CD14-positive monocyte (primary cell): ENCODE measurements at regions not wholly inside any gene's neighbourhood (a gene's known extent, or its start where the extent isn't known, plus 50 kb on each side); places are given as distances from the start of the nearest gene placed in this dataset.

Experiments used
- DNase-seq, 3 donors: peaks; one replicate each; pipeline ENCODE4 v3.0.0-alpha.2; 2011 to 2022
- H2AFZ ChIP-seq: 2 replicates; pipeline ENCODE4 v1.6.0; 2012; ENCODE audit warnings: mild to moderate bottlenecking, low read depth, low read length, inconsistent platforms; ENCODE audit not compliant: insufficient read depth, poor library complexity, severe bottlenecking
- H3K27ac ChIP-seq, 2 donors: 1 replicate in 1 of 2; 2 replicates in 1 of 2; pipeline ENCODE4 v1.5.1; 2012 to 2013; ENCODE audit warnings: low read length in 2 of 2, control low read depth in 1 of 2, inconsistent platforms in 1 of 2, low read depth in 1 of 2, mild to moderate bottlenecking in 1 of 2
- H3K27me3 ChIP-seq, 2 donors: one replicate each; pipeline versions ENCODE4 v1.6.0 to v1.6.1; 2011 to 2013; ENCODE audit warnings: low read length in 2 of 2; ENCODE audit not compliant: control insufficient read depth in 2 of 2, insufficient read depth in 2 of 2
- H3K36me3 ChIP-seq, 2 donors: replicated peaks in 1 of 2; 1 replicate in 1 of 2; 2 replicates in 1 of 2; pipeline versions ENCODE4 v1.5.1 to v1.6.1; 2012 to 2013; ENCODE audit warnings: low read length in 2 of 2, control low read depth in 1 of 2, inconsistent platforms in 1 of 2, mild to moderate bottlenecking in 1 of 2; ENCODE audit not compliant: insufficient read depth in 2 of 2, control insufficient read depth in 1 of 2
- H3K4me1 ChIP-seq, 2 donors: 1 replicate in 1 of 2; 2 replicates in 1 of 2; pipeline versions ENCODE4 v1.5.1 to v1.6.1; 2012 to 2013; ENCODE audit warnings: low read length in 2 of 2, control low read depth in 1 of 2, inconsistent platforms in 1 of 2, mild to moderate bottlenecking in 1 of 2, moderate library complexity in 1 of 2; ENCODE audit not compliant: insufficient read depth in 2 of 2, control insufficient read depth in 1 of 2
- H3K4me2 ChIP-seq: replicated peaks from 2 replicates; pipeline ENCODE3; 2012; ENCODE audit warnings: low read length, moderate library complexity, mild to moderate bottlenecking; ENCODE audit not compliant: poor library complexity, severe bottlenecking; ENCODE audit errors: extremely low read depth
- H3K4me3 ChIP-seq, 3 experiments: fragments of 200-600 bp in 1 of 3; sonication (generic) in 1 of 3; replicated peaks in 1 of 3; 1 replicate in 2 of 3; 2 replicates in 1 of 3; pipeline ENCODE4 v1.5.1; 2011 to 2013; ENCODE audit warnings: low read length in 3 of 3, mild to moderate bottlenecking in 3 of 3, control low read depth in 2 of 3, low read depth in 2 of 3, inconsistent platforms in 1 of 3, moderate library complexity in 1 of 3
- H3K79me2 ChIP-seq: 2 replicates; pipeline ENCODE4 v1.6.0; 2012; ENCODE audit warnings: mild to moderate bottlenecking, control low read depth, inconsistent platforms, low read length, moderate library complexity; ENCODE audit not compliant: insufficient read depth
- H3K9ac ChIP-seq: 2 replicates; pipeline ENCODE4 v1.6.0; 2017; ENCODE audit warnings: low read length, mild to moderate bottlenecking; ENCODE audit not compliant: insufficient read depth, poor library complexity, severe bottlenecking
- H3K9me3 ChIP-seq, 2 donors: replicated peaks in 1 of 2; 1 replicate in 1 of 2; 2 replicates in 1 of 2; pipeline versions ENCODE4 v1.5.1 to v1.6.1; 2012 to 2013; ENCODE audit warnings: low read length in 2 of 2, control low read depth in 1 of 2; ENCODE audit not compliant: control insufficient read depth in 1 of 2, insufficient read depth in 1 of 2
- H4K20me1 ChIP-seq: 2 replicates; pipeline ENCODE4 v1.6.0; 2012; ENCODE audit warnings: mild to moderate bottlenecking, low read length, control low read depth, moderate library complexity; ENCODE audit not compliant: insufficient read depth
- H3K27ac Mint-ChIP-seq, 7 donors: one replicate each; pipeline ENCODE4 v1.8.0; 2020; ENCODE audit warnings: mild to moderate bottlenecking in 7 of 7, mixed read lengths in 7 of 7, moderate library complexity in 6 of 7, inconsistent platforms in 2 of 7
- H3K27me3 Mint-ChIP-seq, 3 donors: one replicate each; pipeline ENCODE4 v1.8.0; 2021 to 2022; ENCODE audit warnings: low read depth in 3 of 3, mild to moderate bottlenecking in 3 of 3, mixed read lengths in 3 of 3, moderate library complexity in 3 of 3, inconsistent platforms in 1 of 3
- H3K36me3 Mint-ChIP-seq, 2 donors: one replicate each; pipeline ENCODE4 v1.8.0; 2020; ENCODE audit warnings: mixed read lengths in 2 of 2, inconsistent platforms in 1 of 2, mild to moderate bottlenecking in 1 of 2
- H3K4me1 Mint-ChIP-seq: one replicate; pipeline ENCODE4 v1.8.0; 2020; ENCODE audit warnings: mild to moderate bottlenecking, mixed read lengths
- H3K4me3 Mint-ChIP-seq, 2 donors: one replicate each; pipeline ENCODE4 v1.8.0; 2020; ENCODE audit warnings: mild to moderate bottlenecking in 2 of 2, mixed read lengths in 2 of 2, moderate library complexity in 1 of 2
- H3K9me3 Mint-ChIP-seq, 7 donors: one replicate each; pipeline ENCODE4 v1.8.0; 2020 to 2022; ENCODE audit warnings: mixed read lengths in 7 of 7, mild to moderate bottlenecking in 6 of 7, moderate library complexity in 6 of 7, inconsistent platforms in 2 of 7
- WGBS: methylation state at CpG from one replicate; pipeline ENCODE4 v1.1.5; 2013; ENCODE audit warnings: missing lambda C conversion rate; ENCODE audit not compliant: insufficient coverage; 5-methylcytosine and 5-hydroxymethylcytosine counted together
- intact Hi-C, 2 donors: fragments of 100-400 bp; cut with micrococcal nuclease; formaldehyde crosslinking; loops; one replicate each; pipeline versions ENCODE4 v1.15.0 to v1.15.1; 2023
- TF ChIP-seq, protein P1 (sequence below): fragments of 200-600 bp; IDR thresholded peaks from one replicate; pipeline ENCODE4 v1.8.0; 2022; ENCODE audit warnings: antibody characterized with exemption, mild to moderate bottlenecking

DNA sequence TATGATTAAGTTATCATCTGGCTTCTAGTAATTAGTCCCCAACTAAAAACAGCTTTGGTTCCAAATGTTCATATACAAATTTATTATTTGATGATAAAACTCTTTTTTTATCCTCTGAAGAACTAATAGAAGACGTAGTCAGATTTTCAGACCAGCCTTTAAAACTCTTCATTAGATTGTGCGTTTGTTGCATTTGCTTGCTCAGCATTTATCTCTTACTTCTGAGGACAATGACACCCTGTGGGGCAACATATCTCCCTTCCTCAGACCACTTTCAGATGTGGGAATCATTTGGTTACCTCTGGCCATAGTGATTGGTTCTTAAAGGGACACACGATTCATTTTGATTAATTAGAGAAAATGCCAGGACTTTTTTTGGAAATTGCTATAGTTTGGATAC is 481.8 kb downstream of the HAO1 start:
- Histone ChIP-seq H4K20me1 (no peaks in the 10 kb centered on the region), H3K27me3 (no peaks in the 10 kb centered on the region), H3K27ac (no peak overlapping the region), H3K9ac (no peak overlapping the region), H3K4me1 (no peaks in the 10 kb centered on the region), H3K9me3 (no peaks in the 10 kb centered on the region), H2AFZ (no peak overlapping the region), H3K79me2 (no peaks in the 10 kb centered on the region), H3K4me2 (no peak overlapping the region), H3K36me3 (no peaks in the 10 kb centered on the region), H3K4me3 (no peak overlapping the region)
- no peaks in the 10 kb centered on the region for H3K4me1 Mint-ChIP-seq
- intact Hi-C loops: no loop called here
- no peak for DNase-seq
- no peaks in the 10 kb centered on the region for H3K9me3 Mint-ChIP-seq
- H3K36me3 Mint-ChIP-seq: no peaks in the 10 kb centered on the region
- H3K27ac Mint-ChIP-seq: no peak overlapping the region
- H3K4me3 Mint-ChIP-seq: no peak overlapping the region
- no peaks in the 10 kb centered on the region for H3K27me3 Mint-ChIP-seq
- WGBS: 89% methylated on average over 3 of the region's 3 CpGs
- TF ChIP-seq, protein P1, sequence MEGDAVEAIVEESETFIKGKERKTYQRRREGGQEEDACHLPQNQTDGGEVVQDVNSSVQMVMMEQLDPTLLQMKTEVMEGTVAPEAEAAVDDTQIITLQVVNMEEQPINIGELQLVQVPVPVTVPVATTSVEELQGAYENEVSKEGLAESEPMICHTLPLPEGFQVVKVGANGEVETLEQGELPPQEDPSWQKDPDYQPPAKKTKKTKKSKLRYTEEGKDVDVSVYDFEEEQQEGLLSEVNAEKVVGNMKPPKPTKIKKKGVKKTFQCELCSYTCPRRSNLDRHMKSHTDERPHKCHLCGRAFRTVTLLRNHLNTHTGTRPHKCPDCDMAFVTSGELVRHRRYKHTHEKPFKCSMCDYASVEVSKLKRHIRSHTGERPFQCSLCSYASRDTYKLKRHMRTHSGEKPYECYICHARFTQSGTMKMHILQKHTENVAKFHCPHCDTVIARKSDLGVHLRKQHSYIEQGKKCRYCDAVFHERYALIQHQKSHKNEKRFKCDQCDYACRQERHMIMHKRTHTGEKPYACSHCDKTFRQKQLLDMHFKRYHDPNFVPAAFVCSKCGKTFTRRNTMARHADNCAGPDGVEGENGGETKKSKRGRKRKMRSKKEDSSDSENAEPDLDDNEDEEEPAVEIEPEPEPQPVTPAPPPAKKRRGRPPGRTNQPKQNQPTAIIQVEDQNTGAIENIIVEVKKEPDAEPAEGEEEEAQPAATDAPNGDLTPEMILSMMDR: no peak

DNA sequence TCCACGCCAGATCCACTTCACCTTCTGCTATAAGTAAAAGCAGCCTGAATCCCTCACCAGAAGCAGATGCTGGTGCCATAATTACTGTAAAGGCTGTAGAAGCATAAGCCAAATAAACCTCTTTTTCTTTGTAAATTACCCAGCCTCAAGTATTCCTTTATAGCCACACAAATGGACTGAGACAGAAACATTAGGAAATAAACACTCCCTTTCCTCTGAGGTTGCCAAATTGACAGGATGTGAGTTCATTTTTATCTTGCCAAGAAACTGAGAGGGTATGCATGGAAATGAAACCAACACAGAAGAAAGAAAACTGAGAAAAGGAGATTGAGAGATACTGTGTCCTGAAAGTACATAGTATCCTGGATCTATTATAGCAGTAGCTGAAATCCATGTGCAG is 481.2 kb downstream of the HAO1 start:
- no peak overlapping the region for H2AFZ ChIP-seq
- intact Hi-C loops: no loop called here

More for the DNA sequence above, 481.2 kb downstream of the HAO1 start:
- no peaks in the 10 kb centered on the region for H3K27me3 ChIP-seq
- WGBS: no CpG with 5 or more reads among the region's 1 CpG
- no peak overlapping the region for H3K9ac ChIP-seq
- H3K27ac ChIP-seq: no peak overlapping the region
- H4K20me1 ChIP-seq: no peaks in the 10 kb centered on the region
- H3K4me3 Mint-ChIP-seq: no peak overlapping the region
- no peak overlapping the region for H3K4me2 ChIP-seq
- H3K36me3 ChIP-seq: no peaks in the 10 kb centered on the region
- DNase-seq: no peak
- H3K4me1 ChIP-seq: no peaks in the 10 kb centered on the region
- H3K9me3 ChIP-seq: no peaks in the 10 kb centered on the region
- no peaks in the 10 kb centered on the region for H3K36me3 Mint-ChIP-seq
- H3K9me3 Mint-ChIP-seq: no peaks in the 10 kb centered on the region
- H3K79me2 ChIP-seq: no peaks in the 10 kb centered on the region
- H3K4me3 ChIP-seq: no peak overlapping the region
- H3K27me3 Mint-ChIP-seq: no peaks in the 10 kb centered on the region
- no peak overlapping the region for H3K27ac Mint-ChIP-seq
- no peaks in the 10 kb centered on the region for H3K4me1 Mint-ChIP-seq
- TF ChIP-seq, protein P1: no peak
